IMR-90 (cell line): ENCODE measurements at regions not wholly inside any gene's neighbourhood (a gene's known extent, or its start where the extent isn't known, plus 50 kb on each side); places are given as distances from the start of the nearest gene placed in this dataset.

ENCODE experiments used
- ATAC-seq: fragments of 200-7000 bp; cut with Tn5 transposase; 2 replicates; pipeline ENCODE4 v1.9.1; 2020; ENCODE audit warnings: low read depth, mild to moderate bottlenecking, moderate library complexity
- BruUV-seq: library from RNA; stranded (reverse); fragments of 400-500 nt; replicated peaks from 2 replicates; lab custom pipeline; 2021; lab: Mats Ljungman, UMichigan
- CTCF ChIA-PET: fragments of 300-600 bp; formaldehyde crosslinking; extraction: SDS; loops from one replicate; lab custom pipeline; 2021; ENCODE audit warnings: antibody characterized with exemption; lab: Yijun Ruan, JAX
- POLR2A ChIA-PET: fragments of 300-600 bp; sonication (Branson Sonifier 250); formaldehyde crosslinking; loops from one replicate; lab custom pipeline; 2022; ENCODE audit warnings: antibody characterized with exemption; ENCODE audit not compliant: unreplicated experiment; lab: Charles Lee
- DNase-seq: peaks from one replicate; pipeline ENCODE4 v3.0.0; 2013
- H2AFZ ChIP-seq: replicated peaks from 2 replicates; pipeline ENCODE3; 2013; ENCODE audit warnings: low read length, mild to moderate bottlenecking; ENCODE audit not compliant: poor library complexity
- H2AK5ac ChIP-seq: 2 replicates; pipeline ENCODE4 v1.6.1; 2013; ENCODE audit warnings: low read depth, low read length, inconsistent platforms
- H2AK9ac ChIP-seq: replicated peaks from 2 replicates; pipeline ENCODE3; 2013; ENCODE audit warnings: mild to moderate bottlenecking, low read depth, low read length, moderate library complexity; ENCODE audit not compliant: poor library complexity
- H2BK120ac ChIP-seq: 2 replicates; pipeline ENCODE4 v1.6.1; 2013; ENCODE audit warnings: low read depth, low read length, inconsistent platforms
- H2BK15ac ChIP-seq: 3 replicates; pipeline ENCODE4 v1.6.1; 2013; ENCODE audit warnings: low read depth, low read length, inconsistent platforms
- H2BK20ac ChIP-seq: 2 replicates; pipeline ENCODE4 v1.6.1; 2013; ENCODE audit warnings: low read depth, mild to moderate bottlenecking, inconsistent platforms, low read length, moderate library complexity
- H2BK5ac ChIP-seq: 2 replicates; pipeline ENCODE4 v1.6.1; 2013; ENCODE audit warnings: mild to moderate bottlenecking, low read depth, low read length, inconsistent platforms; ENCODE audit not compliant: poor library complexity, severe bottlenecking
- H3K14ac ChIP-seq: replicated peaks from 2 replicates; pipeline ENCODE4 v1.6.1; 2013; ENCODE audit warnings: low read depth, low read length, inconsistent platforms
- H3K18ac ChIP-seq: 2 replicates; pipeline ENCODE4 v1.6.1; 2013; ENCODE audit warnings: low read depth, low read length, control low read depth
- H3K23ac ChIP-seq: 2 replicates; pipeline ENCODE4 v1.6.1; 2013; ENCODE audit warnings: low read depth, low read length, inconsistent platforms
- H3K27ac ChIP-seq: 2 replicates; pipeline ENCODE4 v1.5.1; 2013; ENCODE audit warnings: mild to moderate bottlenecking, control low read depth, low read length; ENCODE audit not compliant: insufficient read depth
- H3K27me3 ChIP-seq: 2 replicates; pipeline ENCODE4 v1.6.1; 2013; ENCODE audit warnings: low read length; ENCODE audit not compliant: control insufficient read depth, insufficient read depth
- H3K36me3 ChIP-seq: 2 replicates; pipeline ENCODE4 v1.6.1; 2013; ENCODE audit warnings: low read length, mixed read lengths; ENCODE audit not compliant: control insufficient read depth, insufficient read depth
- H3K4ac ChIP-seq: 2 replicates; pipeline ENCODE4 v1.6.1; 2013; ENCODE audit warnings: low read depth, low read length, inconsistent platforms
- H3K4me1 ChIP-seq: 2 replicates; pipeline ENCODE4 v1.6.1; 2013; ENCODE audit warnings: low read length, mixed read lengths; ENCODE audit not compliant: control insufficient read depth, insufficient read depth
- H3K4me2 ChIP-seq: 2 replicates; pipeline ENCODE4 v1.6.1; 2013; ENCODE audit warnings: low read depth, mild to moderate bottlenecking, control low read depth, low read length, moderate library complexity
- H3K4me3 ChIP-seq: 2 replicates; pipeline ENCODE4 v1.5.1; 2013; ENCODE audit warnings: low read depth, mild to moderate bottlenecking, control low read depth, low read length, moderate library complexity; ENCODE audit not compliant: insufficient read depth
- H3K56ac ChIP-seq: 2 replicates; pipeline ENCODE4 v1.6.1; 2013; ENCODE audit warnings: low read length, inconsistent platforms; ENCODE audit not compliant: insufficient read depth; ENCODE audit errors: extremely low read depth
- H3K79me1 ChIP-seq, 2 experiments: 2 replicates each; pipeline ENCODE4 v1.6.1; 2013; ENCODE audit warnings: low read length in 2 of 2, inconsistent platforms in 1 of 2, low read depth in 1 of 2
- H3K9ac ChIP-seq: 2 replicates; pipeline ENCODE4 v1.6.1; 2013; ENCODE audit warnings: low read depth, low read length, control low read depth
- H3K9me1 ChIP-seq: 2 replicates; pipeline ENCODE4 v1.6.1; 2013; ENCODE audit warnings: low read length, inconsistent platforms; ENCODE audit not compliant: insufficient read depth
- H3K9me3 ChIP-seq: 2 replicates; pipeline ENCODE4 v1.6.1; 2013; ENCODE audit warnings: low read length; ENCODE audit not compliant: control insufficient read depth, insufficient read depth
- H4K20me1 ChIP-seq: 2 replicates; pipeline ENCODE4 v1.6.1; 2013; ENCODE audit warnings: low read length, inconsistent platforms; ENCODE audit not compliant: insufficient read depth
- H4K5ac ChIP-seq: 2 replicates; pipeline ENCODE4 v1.6.1; 2013; ENCODE audit warnings: mild to moderate bottlenecking, low read depth, low read length, control low read depth
- H4K8ac ChIP-seq, 2 experiments: 2 replicates each; pipeline ENCODE4 v1.6.1; 2013; ENCODE audit warnings: low read depth in 2 of 2, low read length in 2 of 2, control low read depth in 1 of 2, inconsistent platforms in 1 of 2
- H4K91ac ChIP-seq: 2 replicates; pipeline ENCODE4 v1.6.1; 2013; ENCODE audit warnings: low read depth, low read length, inconsistent platforms; ENCODE audit not compliant: insufficient read depth
- FOS ChIP-seq: fragments of 150-350 bp; IDR thresholded peaks from 2 replicates; pipeline ENCODE4 v1.6.1; 2016; ENCODE audit warnings: low read depth, low read length
- RAD21 ChIP-seq: IDR thresholded peaks from 2 replicates; pipeline ENCODE4 v1.6.1; 2012; ENCODE audit warnings: low read length, improper control_type of control experiment
- WGBS, 2 experiments: methylation state at CpG; one replicate each; pipeline versions ENCODE4 v1.1.5 to v1.1.7; 2013; ENCODE audit warnings: missing lambda C conversion rate in 2 of 2; ENCODE audit not compliant: insufficient read length in 1 of 2; ENCODE audit errors: extremely low coverage in 2 of 2; 5-methylcytosine and 5-hydroxymethylcytosine counted together
- dilution Hi-C: fragments of 300-500 bp; cut with HindIII; formaldehyde crosslinking; loops from one replicate; pipeline ENCODE4 v1.14.3; 2018; ENCODE audit warnings: low sequenced_read_pairs; ENCODE audit not compliant: unreplicated experiment
- in situ Hi-C: fragments of 300-500 bp; cut with MboI; formaldehyde crosslinking; loops from 3 replicates; pipeline ENCODE4 v1.14.3; 2019; ENCODE audit warnings: low sequenced_read_pairs, inconsistent platforms, mixed read lengths
- intact Hi-C: fragments of 100-400 bp; cut with micrococcal nuclease; formaldehyde crosslinking; loops from 2 replicates; pipeline ENCODE4 v1.10.0; 2022

- dilution Hi-C loops = no loop called here
- Histone ChIP-seq H2BK20ac (peak overlapping the region; percentile 48; the same call in 1 of the 2 replicates), H3K9me3 (no peaks in the 10 kb centered on the region), H2AFZ (no peak overlapping the region), H3K27ac (peak overlapping the region; percentile 34; the same call in 1 of the 2 replicates), H3K27me3 (no peaks in the 10 kb centered on the region), H3K4me2 (no peak overlapping the region), H3K4me3 (no peak overlapping the region), H2BK5ac (peak overlapping the region; percentile 42), H2BK15ac (no peak overlapping the region), H3K9me1 (no peaks in the 10 kb centered on the region; the same call in 1 of the 2 replicates), H4K20me1 (no peaks in the 10 kb centered on the region), H3K23ac (no peak overlapping the region), H3K36me3 (no peaks in the 10 kb centered on the region), H3K14ac (0 out of 2 replicates have a peak overlapping the region, but pooled peaks have one; percentile 7), H4K91ac (no peak overlapping the region), H3K56ac (no peak overlapping the region), H2AK5ac (no peak overlapping the region), H3K18ac (peak overlapping the region; percentile 86), H3K4me1 (peaks cover 17% of the 10 kb centered on the region), H3K9ac (no peak overlapping the region), H4K5ac (0 out of 2 replicates have a peak overlapping the region, but pooled peaks have one; percentile 60), H3K79me1 (no peaks in the 10 kb centered on the region), H3K4ac (0 out of 2 replicates have a peak overlapping the region, but pooled peaks have one; percentile 8), H4K8ac (no peak overlapping the region), H2AK9ac (no peak overlapping the region), H2BK120ac (peak overlapping the region; percentile 6; the same call in 1 of the 2 replicates)
- TF ChIP-seq RAD21 (no peak), FOS (peak; percentile 66; the same call in 1 of the 2 replicates)
- CTCF ChIA-PET = interaction anchor here (0.6 to 0.7 kb wide), 2 partner anchors 39 to 213 kb away, joined by 3 to 4 read pairs; no protein-coding TSS in a partner anchor
- no TSS peak for BruUV-seq
- in situ Hi-C loops = no loop called here
- intact Hi-C loops = loop anchor here (10.0 kb wide), 1 partner anchor 393 kb away; the partner anchor contains the start of genes AASDHPPT and KBTBD3
- ATAC-seq (peak; percentile 42), DNase-seq (peak; percentile 79)
- WGBS, 2 experiments = no CpG with 5 or more reads among the region's 3 CpGs
- POLR2A ChIA-PET = interaction anchor here (0.6 kb wide), 1 partner anchor 16 kb away, joined by 12 read pairs; no protein-coding TSS in a partner anchor
Observed at GRCh38 chr11:106468086-106468485, 390.6 kb downstream of the AASDHPPT start.
